SK-N-SH (cell line): ENCODE measurements at regions not wholly inside any gene's neighbourhood (a gene's known extent, or its start where the extent isn't known, plus 50 kb on each side); places are given as distances from the start of the nearest gene placed in this dataset.

Experiments used
- CTCF ChIA-PET: fragments of 300-600, 350-600 bp; formaldehyde crosslinking; extraction: SDS; loops from one replicate; lab custom pipeline; 2021; lab: Yijun Ruan, JAX
- POLR2A ChIA-PET: fragments of 350-600 bp; sonication (Branson Sonifier 250); formaldehyde crosslinking; extraction: SDS; loops from one replicate; lab custom pipeline; 2020; ENCODE audit warnings: antibody characterized with exemption, inconsistent platforms; lab: Yijun Ruan, JAX
- DNase-seq: peaks from one replicate; pipeline ENCODE4 v3.0.0; 2012
- H2AFZ ChIP-seq: fragments of 200-600 bp; sonication (generic); 2 replicates; pipeline ENCODE4 v1.8.1; 2016; ENCODE audit warnings: antibody characterized with exemption, mild to moderate bottlenecking, low read depth
- H3F3A ChIP-seq: fragments of 200-600 bp; sonication (generic); replicated peaks from 2 replicates; pipeline ENCODE3; 2016; ENCODE audit warnings: antibody characterized with exemption, mild to moderate bottlenecking; ENCODE audit not compliant: insufficient read depth
- H3K27ac ChIP-seq, 2 experiments: fragments of 200-500 bp in 1 of 2; fragments of 200-600 bp in 1 of 2; sonication (Bioruptor generic) in 1 of 2; sonication (generic), shearing (Covaris generic) in 1 of 2; 2 replicates each; pipeline versions ENCODE4 v1.5.1 to v1.6.1; 2014 to 2016; ENCODE audit warnings: low read depth in 2 of 2, inconsistent platforms in 1 of 2, low read length in 1 of 2, mild to moderate bottlenecking in 1 of 2, mixed read lengths in 1 of 2
- H3K27me3 ChIP-seq: fragments of 200-600 bp; sonication (generic), shearing (Covaris generic); 2 replicates; pipeline ENCODE4 v1.6.1; 2016; ENCODE audit warnings: mixed run types; ENCODE audit not compliant: insufficient read depth
- H3K36me3 ChIP-seq, 2 experiments: fragments of 200-500 bp in 1 of 2; fragments of 200-600 bp in 1 of 2; sonication (Bioruptor generic) in 1 of 2; sonication (generic) in 1 of 2; replicated peaks in 1 of 2; 2 replicates each; pipeline versions ENCODE3 to v1.5.1; 2014 to 2016; ENCODE audit warnings: low read length in 1 of 2, mild to moderate bottlenecking in 1 of 2; ENCODE audit not compliant: insufficient read depth in 2 of 2, control insufficient read depth in 1 of 2
- H3K4me1 ChIP-seq, 2 experiments: fragments of 200-500 bp in 1 of 2; fragments of 200-600 bp in 1 of 2; sonication (Bioruptor generic) in 1 of 2; sonication (generic), shearing (Covaris generic) in 1 of 2; 2 replicates each; pipeline versions ENCODE4 v1.5.1 to v1.6.1; 2014 to 2016; ENCODE audit warnings: low read depth in 1 of 2, low read length in 1 of 2, mixed run types in 1 of 2; ENCODE audit not compliant: insufficient read depth in 2 of 2, control insufficient read depth in 1 of 2
- H3K4me2 ChIP-seq: fragments of 200-600 bp; sonication (generic), shearing (Covaris generic); 2 replicates; pipeline ENCODE4 v1.6.1; 2017; ENCODE audit warnings: mixed run types
- H3K4me3 ChIP-seq, 2 experiments: fragments of 200-500 bp in 1 of 2; fragments of 200-600 bp in 1 of 2; sonication (Bioruptor generic) in 1 of 2; sonication (generic), shearing (Covaris generic) in 1 of 2; 2 replicates each; pipeline versions ENCODE4 v1.5.1 to v1.8.1; 2014 to 2016; ENCODE audit warnings: low read depth in 2 of 2, inconsistent platforms in 1 of 2, low read length in 1 of 2, mild to moderate bottlenecking in 1 of 2, mixed read lengths in 1 of 2, moderate library complexity in 1 of 2
- H3K79me2 ChIP-seq: fragments of 200-600 bp; sonication (generic); 2 replicates; pipeline ENCODE4 v1.8.1; 2017; ENCODE audit warnings: mild to moderate bottlenecking; ENCODE audit not compliant: insufficient read depth
- H3K9ac ChIP-seq: fragments of 200-600 bp; sonication (generic); 2 replicates; pipeline ENCODE4 v1.6.1; 2017; ENCODE audit warnings: mixed run types
- H3K9me2 ChIP-seq: fragments of 200-600 bp; sonication (generic); 2 replicates; pipeline ENCODE4 v1.6.1; 2017; ENCODE audit warnings: mixed run types
- H3K9me3 ChIP-seq: fragments of 200-600 bp; sonication (generic); 2 replicates; pipeline ENCODE4 v1.6.1; 2017; ENCODE audit warnings: mixed run types, mild to moderate bottlenecking, moderate library complexity
- H4K20me1 ChIP-seq: fragments of 200-600 bp; sonication (generic); 2 replicates; pipeline ENCODE4 v1.6.1; 2017; ENCODE audit warnings: mild to moderate bottlenecking, mixed run types; ENCODE audit not compliant: insufficient read depth
- EZH2phosphoT487 ChIP-seq: fragments of 200-600 bp; sonication (generic); IDR thresholded peaks from 2 replicates; pipeline ENCODE4 v1.6.1; 2017; ENCODE audit warnings: low read depth, mixed run types, mild to moderate bottlenecking, antibody characterized with exemption, moderate library complexity, borderline replicate concordance
- FOSL2 ChIP-seq: IDR thresholded peaks from 2 replicates; pipeline ENCODE4 v1.4.0; 2012; ENCODE audit warnings: low read depth, mild to moderate bottlenecking, moderate library complexity, borderline replicate concordance
- FOXJ3 ChIP-seq: sonication (generic); formaldehyde crosslinking; IDR thresholded peaks from 2 replicates; pipeline ENCODE4 v1.5.1; 2020; ENCODE audit warnings: mild to moderate bottlenecking, missing genetic modification reagents
- GATA2 ChIP-seq: sonication (generic); formaldehyde crosslinking; IDR thresholded peaks from 2 replicates; pipeline ENCODE4 v1.5.0; 2020; ENCODE audit warnings: mild to moderate bottlenecking, missing genetic modification reagents
- IRF3 ChIP-seq: fragments of 150-350 bp; IDR thresholded peaks from 2 replicates; pipeline ENCODE4 v1.6.1; 2016; ENCODE audit warnings: mild to moderate bottlenecking, low read depth, low read length
- PBX3 ChIP-seq: IDR thresholded peaks from 2 replicates; pipeline ENCODE4; 2012
- RAD21 ChIP-seq: IDR thresholded peaks from 2 replicates; pipeline ENCODE4 v1.6.1; 2012; ENCODE audit warnings: mild to moderate bottlenecking, low read length
- REST ChIP-seq: IDR thresholded peaks from 2 replicates; pipeline ENCODE4 v1.6.1; 2012; ENCODE audit warnings: mild to moderate bottlenecking, low read depth, low read length, moderate library complexity
- SMC3 ChIP-seq: IDR thresholded peaks from 2 replicates; pipeline ENCODE4 v1.6.1; 2012; ENCODE audit warnings: low read depth, low read length, improper control_type of control experiment
- TCF12 ChIP-seq: IDR thresholded peaks from 2 replicates; pipeline ENCODE4 v1.4.0; 2012
- ZBTB33 ChIP-seq: IDR thresholded peaks from 2 replicates; pipeline ENCODE4 v1.4.0; 2012; ENCODE audit warnings: low read depth, borderline replicate concordance

GRCh38 chr2:59233920-59234319 is 992.8 kb upstream of the FANCL start (continued):
- TF ChIP-seq ZBTB33: no peak
- TF ChIP-seq PBX3: no peak
- TF ChIP-seq GATA2: no peak
- TF ChIP-seq EZH2phosphoT487: no peak
- TF ChIP-seq FOXJ3 (CRISPR knock-in tag): no peak
- TF ChIP-seq SMC3: no peak

- H3K79me2 ChIP-seq: no peaks in the 10 kb centered on the region
- ChIA-PET POLR2A (no interaction called here), CTCF (interaction anchor here (0.6 kb wide), 1 partner anchor 1318 kb away, joined by 3 read pairs; no protein-coding TSS in a partner anchor)
- H3K4me3 ChIP-seq: no peak overlapping the region
- H3K27ac ChIP-seq: no peak overlapping the region
- no peaks in the 10 kb centered on the region for H3K9me3 ChIP-seq
- H3K9ac ChIP-seq: no peak overlapping the region
- peaks cover 0 to 3% of the 10 kb centered on the region in 2 experiments; a peak in 1 of 4 replicates for H3K4me1 ChIP-seq
- H3K36me3 ChIP-seq: no peaks in the 10 kb centered on the region
- H3K4me2 ChIP-seq: no peak overlapping the region
- no peak overlapping the region for H2AFZ ChIP-seq
- no peaks in the 10 kb centered on the region for H3K9me2 ChIP-seq
- H3K27me3 ChIP-seq: no peaks in the 10 kb centered on the region
- DNase-seq: peak; percentile 1
- TF ChIP-seq FOSL2 (no peak), REST (no peak), IRF3 (no peak), ZBTB33 (no peak), TCF12 (no peak), RAD21 (no peak)
- no peaks in the 10 kb centered on the region for H4K20me1 ChIP-seq
- no peaks in the 10 kb centered on the region for H3F3A ChIP-seq
Measured at GRCh38 chr2:59233448-59233847, 992.3 kb upstream of the FANCL start.
